Small intestine (tissue), 7 donors: ENCODE measurements at regions not wholly inside any gene's neighbourhood (a gene's known extent, or its start where the extent isn't known, plus 50 kb on each side); places are given as distances from the start of the nearest gene placed in this dataset.

ENCODE experiments used
- DNase-seq, 2 donors: peaks; one replicate each; pipeline versions ENCODE4 v3.0.0 to v3.0.0-alpha.2; 2013
- FAIRE-seq: peaks from 2 replicates; lab custom pipeline; 2012; peaks lifted over from hg19 to GRCh38; lab: Jason Lieb, UNC
- H3K27ac ChIP-seq, 3 donors: one replicate each; pipeline ENCODE4 v1.5.1; 2013; ENCODE audit warnings: low read length in 2 of 3, mild to moderate bottlenecking in 2 of 3, control low read depth in 1 of 3, inconsistent platforms in 1 of 3, low read depth in 1 of 3, moderate library complexity in 1 of 3
- H3K27me3 ChIP-seq, 3 donors: one replicate each; pipeline ENCODE4 v1.6.1; 2013; ENCODE audit warnings: low read length in 3 of 3, inconsistent platforms in 1 of 3; ENCODE audit not compliant: control insufficient read depth in 3 of 3, insufficient read depth in 3 of 3
- H3K36me3 ChIP-seq, 3 donors: one replicate each; pipeline ENCODE4 v1.6.1; 2013; ENCODE audit warnings: low read length in 3 of 3, inconsistent platforms in 1 of 3, low read depth in 1 of 3, mild to moderate bottlenecking in 1 of 3, moderate library complexity in 1 of 3; ENCODE audit not compliant: control insufficient read depth in 3 of 3, insufficient read depth in 2 of 3
- H3K4me1 ChIP-seq, 3 donors: one replicate each; pipeline ENCODE4 v1.6.1; 2013; ENCODE audit warnings: low read length in 2 of 3, inconsistent platforms in 1 of 3, low read depth in 1 of 3, mild to moderate bottlenecking in 1 of 3, moderate library complexity in 1 of 3; ENCODE audit not compliant: control insufficient read depth in 3 of 3, insufficient read depth in 2 of 3
- H3K4me3 ChIP-seq, 3 donors: one replicate each; pipeline ENCODE4 v1.5.1; 2013; ENCODE audit warnings: low read length in 3 of 3, control low read depth in 1 of 3, inconsistent platforms in 1 of 3, low read depth in 1 of 3, mild to moderate bottlenecking in 1 of 3, moderate library complexity in 1 of 3
- H3K9me3 ChIP-seq, 2 donors: one replicate each; pipeline ENCODE4 v1.6.1; 2013; ENCODE audit warnings: low read depth in 1 of 2, low read length in 1 of 2; ENCODE audit not compliant: control insufficient read depth in 2 of 2, insufficient read depth in 1 of 2
- WGBS, 3 donors: extraction: QIAGEN DNeasy Blood & Tissue Kit; methylation state at CpG; one replicate each; pipeline ENCODE4 v1.1.7; 2013; 5-methylcytosine and 5-hydroxymethylcytosine counted together
- donor health status: healthy with polysubstance abuse.
- donor health status: control.
- donor health status: control.
- donor health status: Bipolar disorder and iron deficiency.
- donor health status: healthy.

DNA sequence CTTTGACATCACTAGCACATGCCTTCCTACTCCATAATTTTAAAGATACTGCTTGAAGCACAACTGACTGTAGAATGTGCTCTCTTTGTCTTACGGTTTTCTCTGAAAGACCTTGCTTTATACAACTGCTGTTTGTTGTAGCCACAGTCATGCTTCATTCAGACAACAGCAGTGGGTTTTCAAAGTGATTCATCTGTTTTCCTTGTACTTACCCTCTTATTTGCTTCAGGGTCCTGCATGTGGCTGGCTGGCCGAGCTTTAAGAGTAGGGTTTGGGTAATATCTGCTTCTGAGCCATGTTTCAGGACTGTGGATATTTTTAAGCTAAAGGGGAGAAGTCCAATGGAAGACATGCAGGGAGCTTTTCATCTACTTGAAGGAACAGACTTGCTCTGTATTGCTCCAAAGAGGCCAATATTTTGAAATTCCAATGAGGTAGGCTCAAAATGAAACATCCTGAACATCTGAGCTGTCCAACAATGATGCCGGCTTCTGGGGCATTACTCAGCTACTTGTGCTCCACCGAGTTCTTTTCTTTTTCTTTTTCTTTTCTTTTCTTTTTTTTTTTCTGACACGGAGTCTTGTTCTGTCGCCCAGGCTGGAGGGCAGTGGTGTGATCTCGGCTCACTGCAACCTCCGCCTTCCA is 160.2 kb upstream of the SGK1 start:
- FAIRE-seq (no peak), DNase-seq (no peak)
- H3K36me3 ChIP-seq, result no peaks in the 10 kb centered on the region
- no peaks in the 10 kb centered on the region for H3K27me3 ChIP-seq
- WGBS, 3 donors, result 90 to 93% (median 91%) methylated on average over 8 of the region's 8 CpGs
- no peaks in the 10 kb centered on the region for H3K9me3 ChIP-seq
- H3K27ac ChIP-seq, result no peak overlapping the region
- no peaks in the 10 kb centered on the region for H3K4me1 ChIP-seq
- H3K4me3 ChIP-seq, result no peak overlapping the region

- no peak overlapping the region for H3K27ac ChIP-seq
- H3K4me3 ChIP-seq, result no peak overlapping the region
- 93 to 96% (median 94%) methylated on average over 9 of the region's 9 CpGs for WGBS, 3 donors
- no peaks in the 10 kb centered on the region for H3K9me3 ChIP-seq
- DNase-seq (no peak), FAIRE-seq (no peak)
- no peaks in the 10 kb centered on the region for H3K36me3 ChIP-seq
- H3K4me1 ChIP-seq, result no peaks in the 10 kb centered on the region
- H3K27me3 ChIP-seq, result no peaks in the 10 kb centered on the region
These were observed 157.0 kb upstream of the SGK1 start for GRCh38 chr6:134474955-134475354.

DNA sequence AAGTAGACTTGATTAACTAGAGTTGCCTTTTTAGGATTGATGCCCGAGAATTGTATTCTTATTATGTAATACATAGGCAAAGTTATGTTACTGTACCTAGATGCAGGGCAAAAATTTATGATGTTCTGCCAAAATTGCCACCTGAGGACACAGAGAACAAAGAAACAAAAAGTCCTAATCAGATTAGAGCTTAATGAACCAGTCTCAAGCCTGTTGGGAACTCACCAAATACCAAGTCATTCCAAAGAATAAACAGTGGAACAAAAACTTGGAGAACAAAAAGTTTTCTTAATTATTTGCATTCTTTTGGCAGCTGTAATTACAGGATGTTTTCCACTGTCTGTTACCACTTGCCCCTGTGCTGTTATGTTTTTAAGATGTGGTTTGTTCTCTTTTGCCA is 154.7 kb upstream of the SGK1 start:
- FAIRE-seq (no peak), DNase-seq (no peak)
- no peaks in the 10 kb centered on the region for H3K36me3 ChIP-seq
- no peaks in the 10 kb centered on the region for H3K9me3 ChIP-seq
- H3K27me3 ChIP-seq, result no peaks in the 10 kb centered on the region
- WGBS, 3 donors, result 83 to 89% (median 87%) methylated on average over 1 of the region's 1 CpG
- H3K27ac ChIP-seq, result no peak overlapping the region
- H3K4me1 ChIP-seq, result no peaks in the 10 kb centered on the region
- no peak overlapping the region for H3K4me3 ChIP-seq

- Histone ChIP-seq H3K36me3 (no peaks in the 10 kb centered on the region), H3K27me3 (no peaks in the 10 kb centered on the region), H3K9me3 (no peaks in the 10 kb centered on the region), H3K4me3 (no peak overlapping the region), H3K4me1 (no peaks in the 10 kb centered on the region), H3K27ac (no peak overlapping the region)
- WGBS, 3 donors, result 88 to 97% (median 95%) methylated on average over 3 of the region's 3 CpGs
- DNase-seq (no peak), FAIRE-seq (no peak)
These were observed 154.1 kb upstream of the SGK1 start for GRCh38 chr6:134472046-134472445.

DNA sequence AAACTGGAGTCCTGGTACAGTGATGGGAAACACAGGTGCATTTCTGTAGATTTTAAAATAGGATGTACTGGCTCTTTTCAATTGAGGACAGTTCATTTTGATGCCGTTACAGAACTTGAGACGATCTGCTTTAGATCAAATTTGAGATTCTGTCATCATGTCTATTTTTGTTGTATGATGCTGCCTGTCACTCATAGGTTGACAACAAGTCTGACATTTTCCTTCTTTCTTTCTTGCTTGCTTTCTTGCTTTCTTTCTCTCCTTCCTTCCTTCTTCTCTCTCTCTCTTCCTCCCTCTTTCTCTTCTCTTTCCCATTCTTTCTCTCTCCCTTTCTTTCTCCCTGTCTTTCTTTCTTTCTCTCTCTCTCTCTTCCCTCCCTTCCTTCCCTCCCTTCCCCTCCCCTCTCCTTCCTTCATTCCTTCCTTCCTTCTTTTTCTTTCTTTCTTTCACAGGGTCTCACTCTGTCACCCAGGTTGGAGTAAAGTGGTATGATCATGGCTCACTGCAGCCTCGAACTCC is 152.6 kb upstream of the SGK1 start:
- DNase-seq (no peak), FAIRE-seq (no peak)
- Histone ChIP-seq H3K4me3 (no peak overlapping the region), H3K27ac (no peak overlapping the region), H3K36me3 (no peaks in the 10 kb centered on the region), H3K4me1 (no peaks in the 10 kb centered on the region), H3K9me3 (no peaks in the 10 kb centered on the region), H3K27me3 (no peaks in the 10 kb centered on the region)
- WGBS, 3 donors, result 84 to 93% (median 86%) methylated on average over 3 of the region's 3 CpGs

DNA sequence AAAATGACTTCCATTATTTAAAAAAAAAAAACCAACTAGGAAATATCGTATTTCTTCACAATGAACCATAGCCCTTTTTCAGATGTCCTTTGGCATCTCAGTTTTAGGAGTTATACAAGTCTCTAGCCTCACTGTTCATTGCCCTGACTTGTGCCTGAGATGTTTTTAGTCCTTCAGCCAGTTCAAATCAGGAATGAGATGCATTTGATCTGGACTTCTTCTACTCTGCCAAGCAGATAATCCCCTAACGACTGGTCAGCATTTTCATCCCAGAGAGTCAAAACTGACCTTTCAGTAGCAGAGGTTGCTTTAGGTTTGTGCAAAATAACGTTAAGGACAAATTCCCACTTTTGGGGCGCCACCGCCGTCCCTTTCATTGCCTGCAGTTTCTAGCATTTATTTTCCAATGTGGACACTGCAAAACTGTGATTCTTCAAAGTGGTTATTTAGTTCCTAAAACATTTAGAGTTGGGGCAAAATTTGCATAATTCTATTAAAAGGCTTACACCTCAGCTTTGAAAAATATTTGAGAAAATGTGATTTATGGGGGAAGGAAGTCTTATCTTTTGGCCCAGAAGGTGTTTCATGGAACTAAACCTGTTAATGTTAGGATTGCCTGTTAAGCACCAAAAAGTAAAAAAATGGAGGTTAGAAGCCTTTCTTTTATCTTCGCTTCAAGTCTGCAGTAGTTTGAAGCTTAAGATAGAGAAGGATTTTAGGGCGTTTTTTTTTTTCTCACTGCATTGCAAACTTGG is 152.0 kb upstream of the SGK1 start:
- H3K27me3 ChIP-seq, result no peaks in the 10 kb centered on the region
- no peak for DNase-seq
- no peaks in the 10 kb centered on the region for H3K36me3 ChIP-seq
- no peaks in the 10 kb centered on the region for H3K4me1 ChIP-seq
- 73 to 87% (median 78%) methylated on average over 8 of the region's 8 CpGs for WGBS, 3 donors
- H3K27ac ChIP-seq, result no peak overlapping the region
- no peak overlapping the region for H3K4me3 ChIP-seq
- no peak for FAIRE-seq
- no peaks in the 10 kb centered on the region for H3K9me3 ChIP-seq

- H3K27me3 ChIP-seq, result no peaks in the 10 kb centered on the region
- no peak overlapping the region for H3K4me3 ChIP-seq
- no peaks in the 10 kb centered on the region for H3K9me3 ChIP-seq
- FAIRE-seq (no peak), DNase-seq (no peak)
- 12 to 51% (median 24%) methylated on average over 1 of the region's 1 CpG for WGBS, 3 donors
- H3K27ac ChIP-seq, result no peak overlapping the region
- H3K4me1 ChIP-seq, result no peaks in the 10 kb centered on the region
- H3K36me3 ChIP-seq, result no peaks in the 10 kb centered on the region
These were observed 150.7 kb upstream of the SGK1 start for GRCh38 chr6:134468633-134469032.

GRCh38 chr6:134467620-134468019 is 149.7 kb upstream of the SGK1 start:
- WGBS, 3 donors, result 58 to 79% (median 74%) methylated on average over 1 of the region's 1 CpG
- H3K27ac ChIP-seq, result no peak overlapping the region
- no peak overlapping the region for H3K4me3 ChIP-seq
- H3K36me3 ChIP-seq, result no peaks in the 10 kb centered on the region
- FAIRE-seq (no peak), DNase-seq (no peak)
- no peaks in the 10 kb centered on the region for H3K27me3 ChIP-seq
- H3K9me3 ChIP-seq, result no peaks in the 10 kb centered on the region
- no peaks in the 10 kb centered on the region for H3K4me1 ChIP-seq
